ENCODE measurements at regions not wholly inside any gene's neighbourhood (a gene's known extent, or its start where the extent isn't known, plus 50 kb on each side); places are given as distances from the start of the nearest gene placed in this dataset.

- Histone ChIP-seq H3K79me2 (ENCODE audit: control insufficient read depth, insufficient read depth, low read length) (no peaks in the 10 kb centered on the region), H2AFZ (ENCODE audit: insufficient read depth, low read depth, low read length, poor library complexity, severe bottlenecking) (no peak overlapping the region), H3K4me3 (ENCODE audit: control extremely low read depth in 1 of 5, extremely low read depth in 1 of 5, insufficient read depth in 1 of 5, low read depth in 2 of 5, low read length in 4 of 5) (no peak overlapping the region), H3K9ac (ENCODE audit: low read length) (no peak overlapping the region), H3K27me3 (replicated peaks in 1 of 4; ENCODE audit: control extremely low read depth in 1 of 4, control insufficient read depth in 3 of 4, insufficient read depth in 4 of 4, low read length in 3 of 4) (no peaks in the 10 kb centered on the region), H4K20me1 (ENCODE audit: control insufficient read depth, insufficient read depth, low read length, poor library complexity, severe bottlenecking) (no peaks in the 10 kb centered on the region), H3K9me3 (ENCODE audit: control extremely low read depth in 1 of 3, control insufficient read depth in 2 of 3, insufficient read depth in 1 of 3, low read length in 2 of 3) (peaks cover 0 to 5% (median 0%) of the 10 kb centered on the region in 3 donors), H3K36me3 (replicated peaks in 1 of 2; ENCODE audit: control extremely low read depth in 1 of 2, control insufficient read depth in 1 of 2, extremely low read depth in 1 of 2, insufficient read depth in 2 of 2, low read length in 1 of 2) (no peaks in the 10 kb centered on the region), H3K4me2 (replicated peaks; ENCODE audit: low read depth, low read length, poor library complexity, severe bottlenecking) (no peak overlapping the region), H3K4me1 (ENCODE audit: control insufficient read depth in 2 of 2, insufficient read depth in 2 of 2, low read length in 2 of 2) (no peaks in the 10 kb centered on the region), H3K27ac (ENCODE audit: low read length in 2 of 2) (no peak overlapping the region)
- intact Hi-C loops (cut with micrococcal nuclease): no loop called here
- no peaks in the 10 kb centered on the region for H3K4me1 Mint-ChIP-seq
- TF ChIP-seq EZH2 (IDR thresholded peaks at IDR 0.05; ENCODE audit: borderline replicate concordance, insufficient read depth, low read depth, low read length, poor library complexity, severe bottlenecking): no peak
- TF ChIP-seq CTCF (IDR thresholded peaks at IDR 0.05): no peak
- 100% methylated on average over 1 of the region's 4 CpGs for WGBS (ENCODE audit: insufficient coverage)
- ChIA-PET CTCF (no interaction called here), POLR2A (no interaction called here)
- no peaks in the 10 kb centered on the region for H3K27me3 Mint-ChIP-seq
- no peak overlapping the region for H3K27ac Mint-ChIP-seq
- DNase-seq (no peak), ATAC-seq (ENCODE audit: low read depth) (no peak)
- H3K9me3 Mint-ChIP-seq (ENCODE audit: insufficient read depth): peaks cover 3% of the 10 kb centered on the region
- H3K4me3 Mint-ChIP-seq: no peak overlapping the region
These were observed 791.0 kb downstream of the TMTC2 start for GRCh38 chr12:83477696-83478095.

GRCh38 chr12:83476695-83477690 lies 790.3 kb downstream of the TMTC2 start:
- no peak for DNase-seq
- TF ChIP-seq EZH2 (IDR thresholded peaks at IDR 0.05; ENCODE audit: borderline replicate concordance, insufficient read depth, low read depth, low read length, poor library complexity, severe bottlenecking): no peak
- TF ChIP-seq CTCF (IDR thresholded peaks at IDR 0.05): no peak
- H3K4me1 Mint-ChIP-seq: no peaks in the 10 kb centered on the region
- Histone ChIP-seq H3K36me3 (replicated peaks in 1 of 2; ENCODE audit: control extremely low read depth in 1 of 2, control insufficient read depth in 1 of 2, extremely low read depth in 1 of 2, insufficient read depth in 2 of 2, low read length in 1 of 2) (no peaks in the 10 kb centered on the region), H3K27ac (ENCODE audit: low read length in 2 of 2) (no peak overlapping the region), H3K9ac (ENCODE audit: low read length) (no peak overlapping the region), H2AFZ (ENCODE audit: insufficient read depth, low read depth, low read length, poor library complexity, severe bottlenecking) (no peak overlapping the region), H3K4me1 (ENCODE audit: control insufficient read depth in 2 of 2, insufficient read depth in 2 of 2, low read length in 2 of 2) (no peaks in the 10 kb centered on the region), H3K27me3 (replicated peaks in 1 of 4; ENCODE audit: control extremely low read depth in 1 of 4, control insufficient read depth in 3 of 4, insufficient read depth in 4 of 4, low read length in 3 of 4) (no peaks in the 10 kb centered on the region), H3K4me2 (replicated peaks; ENCODE audit: low read depth, low read length, poor library complexity, severe bottlenecking) (no peak overlapping the region), H3K9me3 (ENCODE audit: control extremely low read depth in 1 of 3, control insufficient read depth in 2 of 3, insufficient read depth in 1 of 3, low read length in 2 of 3) (peaks cover 0 to 5% (median 0%) of the 10 kb centered on the region in 3 donors), H3K79me2 (ENCODE audit: control insufficient read depth, insufficient read depth, low read length) (no peaks in the 10 kb centered on the region), H3K4me3 (ENCODE audit: control extremely low read depth in 1 of 5, extremely low read depth in 1 of 5, insufficient read depth in 1 of 5, low read depth in 2 of 5, low read length in 4 of 5) (no peak overlapping the region), H4K20me1 (ENCODE audit: control insufficient read depth, insufficient read depth, low read length, poor library complexity, severe bottlenecking) (no peaks in the 10 kb centered on the region)
- WGBS (ENCODE audit: insufficient coverage): no CpG with 5 or more reads among the region's 2 CpGs
- ChIA-PET CTCF (no interaction called here), POLR2A (no interaction called here)
- ATAC-seq (ENCODE audit: low read depth): no peak
- no peak overlapping the region for H3K4me3 Mint-ChIP-seq
- H3K27ac Mint-ChIP-seq: no peak overlapping the region
- H3K27me3 Mint-ChIP-seq: no peaks in the 10 kb centered on the region
- peaks cover 3% of the 10 kb centered on the region for H3K9me3 Mint-ChIP-seq (ENCODE audit: insufficient read depth)
- intact Hi-C loops (cut with micrococcal nuclease): no loop called here

Measured in B cell (primary cell).